H1 (cell line): ENCODE measurements at regions not wholly inside any gene's neighbourhood (a gene's known extent, or its start where the extent isn't known, plus 50 kb on each side); places are given as distances from the start of the nearest gene placed in this dataset.

Experiments
- TF ChIP-seq, protein P1 (sequence below): IDR thresholded peaks from 2 replicates; pipeline ENCODE4 v1.6.1; 2012; ENCODE audit warnings: low read length, inconsistent platforms

DNA sequence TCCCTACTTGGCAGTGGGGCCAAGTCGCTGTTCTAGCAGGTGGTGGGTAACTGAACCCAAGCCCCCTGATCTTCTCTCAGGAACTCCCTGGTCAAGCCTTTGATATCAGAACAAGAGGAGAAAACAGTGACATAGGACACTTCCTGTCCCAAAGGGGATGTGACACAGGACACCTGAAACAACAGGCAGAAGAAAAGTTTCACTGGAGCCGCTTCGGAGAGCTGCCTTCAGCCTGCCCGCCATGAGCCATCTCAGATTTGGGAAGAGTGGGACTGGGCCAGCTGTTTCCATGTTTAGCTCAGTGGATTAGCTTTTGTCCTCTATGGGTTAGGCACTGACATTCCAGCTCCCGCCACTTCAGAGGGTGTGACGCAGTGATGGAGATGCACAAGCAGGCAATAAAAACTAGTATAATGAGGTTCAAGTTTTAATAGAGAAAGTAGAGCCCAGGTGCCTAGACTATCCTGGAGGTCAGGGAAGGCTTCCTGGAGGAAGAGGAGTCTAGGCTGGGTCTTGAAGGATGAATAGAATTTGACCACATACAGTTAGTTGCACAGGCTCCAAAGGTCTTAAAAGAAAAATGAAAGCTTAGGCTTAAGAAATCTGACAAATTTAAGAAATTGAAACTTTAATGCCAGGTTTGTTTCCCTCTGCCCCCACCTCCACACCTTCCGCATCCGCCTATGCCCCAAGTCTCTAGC lies 104.1 kb upstream of the SPRY4 start (continued):
- TF ChIP-seq, protein P1, sequence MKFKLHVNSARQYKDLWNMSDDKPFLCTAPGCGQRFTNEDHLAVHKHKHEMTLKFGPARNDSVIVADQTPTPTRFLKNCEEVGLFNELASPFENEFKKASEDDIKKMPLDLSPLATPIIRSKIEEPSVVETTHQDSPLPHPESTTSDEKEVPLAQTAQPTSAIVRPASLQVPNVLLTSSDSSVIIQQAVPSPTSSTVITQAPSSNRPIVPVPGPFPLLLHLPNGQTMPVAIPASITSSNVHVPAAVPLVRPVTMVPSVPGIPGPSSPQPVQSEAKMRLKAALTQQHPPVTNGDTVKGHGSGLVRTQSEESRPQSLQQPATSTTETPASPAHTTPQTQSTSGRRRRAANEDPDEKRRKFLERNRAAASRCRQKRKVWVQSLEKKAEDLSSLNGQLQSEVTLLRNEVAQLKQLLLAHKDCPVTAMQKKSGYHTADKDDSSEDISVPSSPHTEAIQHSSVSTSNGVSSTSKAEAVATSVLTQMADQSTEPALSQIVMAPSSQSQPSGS: no peak
